NCI-H2081 treated with DMSO at 0.1 percent for 48 hours (cell line): ENCODE measurements at regions not wholly inside any gene's neighbourhood (a gene's known extent, or its start where the extent isn't known, plus 50 kb on each side); places are given as distances from the start of the nearest gene placed in this dataset.

Source experiments
- DNase-seq: peaks from one replicate; lab custom pipeline; 2025; lab: John Stamatoyannopoulos, UW

DNA sequence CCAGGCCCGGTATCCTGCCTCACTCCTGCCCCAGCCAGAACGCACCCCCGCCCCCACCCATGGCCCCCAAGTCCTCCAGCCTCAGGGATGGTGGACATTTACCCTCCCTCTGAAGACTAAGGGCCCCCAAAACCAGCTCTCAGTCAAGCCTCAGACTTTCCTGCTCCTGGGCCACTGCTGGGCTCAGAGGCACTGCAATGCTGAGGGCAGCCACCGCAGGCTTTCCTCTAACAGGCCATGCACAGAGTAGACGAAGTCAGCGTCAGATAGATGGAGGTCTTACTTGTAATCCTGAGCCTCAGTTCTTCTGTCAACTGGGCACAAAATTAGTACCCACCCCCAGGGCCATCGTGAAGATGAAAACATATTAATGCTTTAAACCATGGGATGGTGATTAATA is 92.6 kb downstream of the TTC32 start:
- DNase-seq = no peak

DNA sequence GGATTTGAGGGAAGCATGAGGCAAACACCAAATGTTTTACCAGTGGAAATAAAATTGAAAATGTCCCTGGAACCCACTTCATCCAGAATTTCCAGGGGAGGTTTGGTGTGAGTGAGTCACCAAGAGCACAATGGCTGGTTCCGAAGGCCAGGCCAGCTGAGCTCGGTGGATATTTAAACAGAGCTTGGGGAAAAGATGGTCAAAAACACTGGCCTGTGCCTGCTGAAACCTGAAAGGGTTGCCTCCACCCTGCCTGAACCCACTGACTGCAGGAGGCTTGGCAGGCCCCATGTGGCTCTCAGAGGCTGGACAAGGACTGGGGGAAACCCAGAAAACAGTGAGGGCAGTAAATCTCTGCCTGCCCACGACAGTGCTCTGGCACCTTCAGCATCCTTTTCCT is 93.9 kb downstream of the TTC32 start:
- DNase-seq = no peak

DNA sequence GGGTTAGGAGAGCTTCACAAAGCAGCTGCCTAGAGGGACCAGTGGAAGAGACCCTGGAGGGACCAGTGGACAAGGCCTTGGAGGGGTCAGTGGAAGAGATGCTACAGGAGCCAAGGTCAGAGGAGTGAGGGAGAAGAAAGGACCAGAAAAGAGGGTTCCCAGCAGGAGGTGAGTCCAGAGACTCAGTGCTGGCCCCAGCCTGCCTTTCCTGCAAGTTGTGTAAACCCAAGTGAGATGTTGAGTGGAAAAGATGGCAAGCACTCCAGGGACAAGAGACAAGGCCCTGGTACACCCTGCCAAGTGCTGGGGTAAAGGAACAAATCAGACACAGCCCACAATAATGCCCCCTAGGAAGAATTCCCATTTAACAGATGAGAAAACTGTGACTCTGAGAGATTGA is 94.4 kb downstream of the TTC32 start:
- DNase-seq = no peak

GRCh38 chr2:19806591-19806990 is 95.2 kb downstream of the TTC32 start:
- no peak for DNase-seq

DNA sequence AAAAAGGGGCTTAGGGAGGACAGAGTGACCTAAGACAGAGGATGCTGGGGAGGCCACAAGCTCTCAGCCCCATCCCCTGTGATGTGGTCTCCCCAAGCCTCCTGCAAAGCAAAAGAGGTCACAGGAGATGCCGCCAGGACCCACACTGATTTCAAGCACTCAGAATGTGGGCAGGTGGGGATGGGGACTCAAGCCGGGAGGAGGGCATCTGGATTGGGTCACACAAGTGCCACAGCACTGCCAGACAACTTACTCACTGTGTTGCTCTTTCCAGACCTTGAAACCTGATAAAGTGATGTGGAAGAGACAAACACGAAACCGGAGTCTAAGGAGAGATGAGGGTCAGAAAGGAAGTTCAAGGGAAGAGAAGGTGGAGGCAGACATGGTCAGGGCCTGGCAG is 95.7 kb downstream of the TTC32 start:
- no peak for DNase-seq

- no peak for DNase-seq
Observed at GRCh38 chr2:19805266-19805665, 96.5 kb downstream of the TTC32 start.

GRCh38 chr2:19804639-19805260 is 97.0 kb downstream of the TTC32 start:
- no peak for DNase-seq

- no peak for DNase-seq
Observed at GRCh38 chr2:19802086-19802841, 99.5 kb downstream of the TTC32 start.

- no peak for DNase-seq
Observed at GRCh38 chr2:19801367-19802080, 100.3 kb downstream of the TTC32 start.

DNA sequence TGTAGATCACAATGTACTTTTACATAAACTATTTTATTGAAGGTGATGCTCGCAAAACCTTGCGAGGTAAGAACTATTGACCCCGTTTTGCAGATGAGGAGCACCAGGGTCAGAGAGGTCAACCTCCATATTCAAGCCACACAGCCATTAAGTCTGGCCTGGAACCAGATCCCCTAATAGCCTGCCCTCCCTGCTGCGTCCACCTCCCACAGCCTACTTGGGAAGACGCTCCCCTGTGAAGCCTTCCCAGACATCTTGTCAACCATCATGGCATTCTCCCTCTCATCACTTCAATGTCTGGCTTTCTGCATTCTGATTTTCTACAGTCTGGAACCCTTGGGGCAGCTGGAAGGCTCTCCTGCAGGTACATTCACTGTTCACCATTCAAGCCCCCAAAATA is 101.0 kb downstream of the TTC32 start:
- no peak for DNase-seq

DNA sequence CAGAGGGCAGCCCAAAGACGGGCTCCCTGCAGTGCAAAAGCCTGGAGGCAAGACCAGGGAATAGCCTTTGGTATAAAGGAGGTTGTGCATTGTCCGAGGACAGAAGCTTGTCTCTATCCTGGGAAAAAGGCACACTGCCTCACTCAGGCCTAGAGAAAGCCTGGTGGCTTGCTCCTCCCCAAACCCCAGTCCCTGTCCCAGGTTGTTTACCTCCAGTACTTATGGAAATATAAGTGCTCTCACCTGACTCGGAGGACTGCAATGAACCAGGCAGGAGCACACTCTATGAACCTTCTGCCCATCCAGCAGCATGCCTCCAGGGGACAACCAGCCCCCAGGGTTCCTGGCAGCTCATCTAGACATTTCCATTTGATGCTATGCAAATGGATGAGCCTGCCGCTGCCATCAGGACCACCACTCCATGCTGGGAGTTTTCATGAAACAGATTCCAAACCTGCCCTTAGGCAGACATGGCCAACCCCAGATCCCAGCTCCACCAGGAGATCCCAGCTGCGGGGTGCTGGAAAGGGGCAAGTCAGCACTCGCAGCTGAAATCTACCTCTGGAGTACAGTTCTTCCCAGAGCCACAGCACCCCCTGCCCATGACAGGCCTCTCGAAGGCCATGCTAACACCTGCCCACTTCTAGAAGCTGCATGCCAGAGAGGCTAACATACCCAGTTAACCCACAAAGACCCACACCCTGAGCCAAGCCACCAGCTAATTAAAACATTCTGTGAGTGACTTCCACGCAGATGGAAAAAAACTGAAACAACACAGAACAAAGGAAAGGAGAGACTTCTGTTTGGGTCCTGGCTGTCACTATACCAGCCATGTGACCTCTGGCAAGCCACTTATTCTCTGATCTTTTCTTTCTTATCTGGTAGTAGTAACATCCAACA is 101.7 kb downstream of the TTC32 start:
- no peak for DNase-seq

DNA sequence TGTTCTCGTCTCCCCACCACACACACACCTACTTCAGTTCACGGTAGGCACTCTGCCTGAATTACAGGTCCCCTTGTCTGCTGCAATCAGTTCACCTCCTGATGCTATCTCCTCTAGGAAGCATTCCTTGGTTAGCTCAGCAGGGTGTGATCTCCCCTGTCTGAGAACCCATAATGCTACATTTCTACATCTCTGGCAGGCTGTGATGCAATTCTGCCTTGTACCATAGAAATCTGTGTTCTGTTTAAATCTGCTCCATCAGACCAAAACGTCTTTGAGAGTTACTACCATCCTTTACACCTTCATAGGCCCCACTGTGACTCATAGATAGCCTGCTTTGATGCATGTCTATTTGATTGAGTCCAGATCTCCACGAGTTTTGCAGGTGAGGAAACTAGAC is 103.9 kb downstream of the TTC32 start:
- no peak for DNase-seq

DNA sequence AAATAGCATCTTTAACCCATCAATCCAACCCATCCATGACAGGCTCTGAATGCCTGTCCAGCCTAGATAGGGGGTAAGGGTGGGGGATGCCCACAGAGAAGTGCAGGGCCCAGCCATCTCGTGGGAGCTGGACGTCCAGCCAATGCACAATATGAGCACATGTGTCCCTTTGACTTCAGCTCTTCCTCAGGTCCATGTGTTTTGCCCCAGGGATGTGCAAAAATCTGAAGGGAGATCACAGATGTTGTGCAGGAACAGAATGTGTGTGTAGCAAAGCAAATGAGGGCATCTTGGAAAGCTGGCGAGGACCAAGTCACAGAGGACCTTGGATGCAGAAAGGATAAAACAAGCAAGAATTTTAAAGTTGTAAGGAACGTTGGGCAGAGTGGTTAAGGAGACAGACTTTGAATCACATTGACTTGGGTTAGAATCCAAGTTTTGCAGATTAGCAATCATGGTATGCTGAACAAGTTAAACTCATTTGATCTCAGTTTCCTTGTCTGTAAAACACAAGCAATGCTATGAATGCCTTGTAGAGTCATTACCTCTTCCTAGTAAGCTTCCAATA is 104.5 kb downstream of the TTC32 start:
- DNase-seq = no peak

DNA sequence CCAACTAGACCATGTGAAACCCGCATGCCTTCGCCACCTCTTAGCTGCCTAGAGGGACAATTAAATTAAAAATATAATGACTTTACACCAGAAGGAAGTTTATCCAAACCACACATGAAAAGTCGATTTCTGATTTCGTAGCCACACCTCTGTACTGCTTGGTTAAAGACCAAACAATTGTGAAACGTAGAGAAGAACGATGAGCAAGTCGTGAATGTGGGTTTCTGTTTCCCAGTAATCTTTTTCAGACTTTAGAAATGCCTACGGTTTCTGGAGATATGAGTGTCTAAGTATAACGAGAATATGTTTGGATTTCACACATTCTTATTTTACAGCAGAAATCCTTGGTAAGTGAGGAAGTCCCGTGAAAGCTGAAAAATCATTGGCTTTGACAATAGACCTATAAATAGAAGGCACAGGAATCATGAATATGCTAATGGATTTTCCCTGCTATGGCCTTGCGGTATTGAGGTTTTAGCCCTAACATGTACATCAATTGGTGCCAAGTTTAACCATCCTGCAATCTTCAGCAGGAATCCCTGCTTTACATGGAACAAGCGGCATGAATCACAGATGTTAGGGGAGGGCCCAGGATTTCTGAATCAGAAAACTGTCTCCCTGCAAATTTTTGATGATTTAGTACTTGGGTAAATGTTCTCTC is 105.6 kb downstream of the TTC32 start:
- DNase-seq = no peak

DNA sequence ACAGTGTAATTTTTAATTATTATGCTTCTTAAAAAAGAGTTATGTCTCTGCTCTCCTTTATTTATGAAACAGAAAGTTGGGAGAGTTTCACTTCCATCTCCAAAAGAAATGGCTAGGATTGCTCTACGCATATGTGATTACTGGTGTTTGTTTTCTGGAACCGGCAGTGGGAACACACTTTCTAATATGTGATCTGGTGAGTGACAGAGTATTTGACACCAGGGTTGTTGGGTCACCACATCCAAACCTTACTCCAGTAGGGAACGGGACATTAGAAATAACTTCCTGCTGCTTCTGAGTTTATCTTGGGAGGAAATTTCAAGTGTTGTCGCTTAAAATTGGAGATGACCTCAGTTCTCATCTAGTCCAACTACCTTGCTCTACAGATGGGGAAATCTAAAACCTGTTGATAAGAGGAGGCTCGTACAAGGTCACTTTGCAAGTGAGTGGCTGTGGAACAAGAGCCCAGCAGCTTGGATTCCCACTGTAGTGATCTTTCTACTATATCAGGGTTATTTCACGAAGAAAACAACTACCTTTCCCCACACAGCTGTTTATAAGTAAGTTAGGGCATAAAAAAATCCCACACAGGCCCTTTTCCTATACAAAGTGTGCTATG is 108.5 kb downstream of the TTC32 start:
- no peak for DNase-seq

- DNase-seq = no peak
Observed at GRCh38 chr2:19790291-19790690, 111.5 kb downstream of the TTC32 start.

DNA sequence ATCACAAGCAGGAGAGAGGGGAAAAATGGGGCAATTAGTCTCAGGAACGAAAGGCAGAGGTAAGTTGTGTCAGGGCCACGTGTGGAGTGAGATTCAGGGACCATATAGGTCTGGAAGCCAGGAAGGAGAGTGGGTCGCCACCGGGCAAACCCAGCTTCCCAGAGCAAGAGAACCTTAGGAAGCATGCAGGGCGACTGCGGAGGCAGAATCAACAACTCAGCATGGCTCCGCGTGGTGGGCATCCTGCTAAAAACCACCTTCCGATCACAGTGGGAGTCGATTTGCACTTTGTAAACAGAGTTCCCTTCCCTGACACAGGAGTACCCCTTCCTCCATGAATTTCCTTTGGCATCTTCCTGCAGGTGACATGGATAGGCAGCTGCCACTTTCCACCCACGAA is 114.6 kb downstream of the TTC32 start:
- DNase-seq = no peak

DNA sequence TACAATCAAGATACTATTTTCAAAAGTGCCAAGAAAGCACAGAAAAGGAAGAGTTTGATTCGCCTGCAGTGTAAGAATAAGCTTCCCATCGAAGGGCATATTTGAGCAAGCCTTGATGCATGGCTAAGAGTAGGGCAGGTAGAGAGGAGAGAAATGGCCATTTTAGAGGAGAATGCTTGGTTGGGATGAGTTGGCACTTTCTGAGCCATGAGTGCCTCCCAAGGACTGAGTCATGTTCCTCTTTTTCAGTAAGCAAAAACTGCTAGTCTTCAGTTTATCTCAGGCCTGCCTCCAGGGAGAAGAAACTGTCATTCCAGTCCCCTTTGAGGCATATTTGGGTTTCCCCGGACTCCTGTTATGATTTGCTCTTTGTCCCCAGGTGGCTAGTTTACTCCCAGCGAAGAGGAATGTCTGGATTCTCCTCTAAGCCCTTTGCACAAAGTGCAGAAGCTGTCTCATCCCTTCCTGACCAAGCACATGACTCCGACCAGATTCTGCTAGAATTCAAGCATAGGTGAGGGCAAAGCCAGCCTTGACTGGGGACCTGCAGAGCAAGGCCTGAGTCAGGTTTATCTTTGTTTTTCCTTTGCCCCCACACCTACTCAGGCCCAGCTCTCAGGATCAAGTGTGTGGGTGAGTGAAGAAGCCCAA is 115.2 kb downstream of the TTC32 start:
- DNase-seq = no peak

GRCh38 chr2:19785867-19786266 is 115.9 kb downstream of the TTC32 start:
- DNase-seq = no peak

GRCh38 chr2:19785447-19785846 is 116.3 kb downstream of the TTC32 start:
- DNase-seq = no peak
